Tibial nerve (tissue), 4 donors: ENCODE measurements at regions not wholly inside any gene's neighbourhood (a gene's known extent, or its start where the extent isn't known, plus 50 kb on each side); places are given as distances from the start of the nearest gene placed in this dataset.

ENCODE experiments used
- EP300 ChIP-seq, 2 donors: sonication (generic); formaldehyde crosslinking; IDR thresholded peaks; one replicate each; pipeline ENCODE4 v1.6.1; 2017; ENCODE audit warnings: antibody characterized with exemption in 2 of 2, mild to moderate bottlenecking in 1 of 2
- TF ChIP-seq, protein P1 (sequence below), 5 experiments: fragments of 200-600 bp in 3 of 5; fragments of 450-650 bp in 2 of 5; sonication (generic) in 3 of 5; IDR thresholded peaks; one replicate each; pipeline ENCODE4 v1.5.1; 2016 to 2019; ENCODE audit warnings: antibody characterized with exemption in 5 of 5, mild to moderate bottlenecking in 3 of 5, moderate library complexity in 2 of 5

DNA sequence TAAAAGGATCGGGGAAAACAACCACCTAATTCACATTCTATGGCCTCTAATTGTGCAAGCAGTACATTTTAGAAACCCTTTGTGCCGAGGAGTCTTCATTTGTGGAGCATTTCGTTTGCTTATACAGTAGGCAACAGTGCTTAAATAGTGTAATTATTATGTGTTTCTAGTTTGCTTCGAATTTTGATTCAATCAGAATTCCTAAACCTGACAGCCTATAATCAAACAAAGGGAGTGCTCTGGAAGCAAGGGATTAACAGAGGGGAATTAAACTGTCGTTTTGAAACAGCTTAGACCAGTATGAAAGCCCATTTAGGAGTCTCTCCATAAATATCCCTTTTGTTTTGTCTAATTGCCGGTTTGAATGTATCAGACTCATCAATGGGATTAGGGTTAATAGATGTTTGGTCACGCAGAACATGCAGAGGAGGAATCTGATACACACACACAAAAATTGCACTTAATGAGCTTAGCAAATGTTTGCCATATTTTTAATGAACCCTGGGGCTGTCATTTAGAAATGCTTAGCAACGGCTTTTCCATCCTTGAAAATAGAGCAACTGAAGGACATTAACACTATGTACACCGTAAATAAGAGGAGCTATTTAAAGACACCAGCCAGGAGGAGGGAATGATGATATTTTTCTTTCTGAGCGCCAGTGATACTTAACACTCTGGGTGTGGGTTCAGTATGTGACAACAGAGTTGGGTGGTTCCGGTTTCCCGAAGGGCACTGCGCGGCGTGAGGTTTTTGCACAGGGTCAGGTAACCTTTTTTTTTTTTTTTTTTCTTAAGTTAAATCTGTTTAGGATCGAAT is 404.7 kb downstream of the TLE4 start:
- TF ChIP-seq, protein P1, sequence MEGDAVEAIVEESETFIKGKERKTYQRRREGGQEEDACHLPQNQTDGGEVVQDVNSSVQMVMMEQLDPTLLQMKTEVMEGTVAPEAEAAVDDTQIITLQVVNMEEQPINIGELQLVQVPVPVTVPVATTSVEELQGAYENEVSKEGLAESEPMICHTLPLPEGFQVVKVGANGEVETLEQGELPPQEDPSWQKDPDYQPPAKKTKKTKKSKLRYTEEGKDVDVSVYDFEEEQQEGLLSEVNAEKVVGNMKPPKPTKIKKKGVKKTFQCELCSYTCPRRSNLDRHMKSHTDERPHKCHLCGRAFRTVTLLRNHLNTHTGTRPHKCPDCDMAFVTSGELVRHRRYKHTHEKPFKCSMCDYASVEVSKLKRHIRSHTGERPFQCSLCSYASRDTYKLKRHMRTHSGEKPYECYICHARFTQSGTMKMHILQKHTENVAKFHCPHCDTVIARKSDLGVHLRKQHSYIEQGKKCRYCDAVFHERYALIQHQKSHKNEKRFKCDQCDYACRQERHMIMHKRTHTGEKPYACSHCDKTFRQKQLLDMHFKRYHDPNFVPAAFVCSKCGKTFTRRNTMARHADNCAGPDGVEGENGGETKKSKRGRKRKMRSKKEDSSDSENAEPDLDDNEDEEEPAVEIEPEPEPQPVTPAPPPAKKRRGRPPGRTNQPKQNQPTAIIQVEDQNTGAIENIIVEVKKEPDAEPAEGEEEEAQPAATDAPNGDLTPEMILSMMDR (IDR thresholded peaks at IDR 0.05): no peak
- TF ChIP-seq EP300 (IDR thresholded peaks at IDR 0.05): no peak
